ENCODE measurements at regions not wholly inside any gene's neighbourhood (a gene's known extent, or its start where the extent isn't known, plus 50 kb on each side); places are given as distances from the start of the nearest gene placed in this dataset.

- H3K36me3 ChIP-seq = no peaks in the 10 kb centered on the region
- DNase-seq = no peak
- H3K27me3 ChIP-seq = no peaks in the 10 kb centered on the region
- no peak overlapping the region for H3K4me3 ChIP-seq
- no peaks in the 10 kb centered on the region for H3K9me3 ChIP-seq
Observed at GRCh38 chr5:148932355-148932935, 106.0 kb downstream of the ADRB2 start.

GRCh38 chr5:148933903-148934432 lies 107.6 kb downstream of the ADRB2 start:
- no peaks in the 10 kb centered on the region for H3K36me3 ChIP-seq
- H3K4me3 ChIP-seq = no peak overlapping the region
- DNase-seq = no peak
- H3K9me3 ChIP-seq = no peaks in the 10 kb centered on the region; the same call in 1 of the 2 replicates
- H3K27me3 ChIP-seq = no peaks in the 10 kb centered on the region

- no peak overlapping the region for H3K4me3 ChIP-seq
- no peaks in the 10 kb centered on the region; the same call in 1 of the 2 replicates for H3K9me3 ChIP-seq
- H3K27me3 ChIP-seq = no peaks in the 10 kb centered on the region
- no peak for DNase-seq
- no peaks in the 10 kb centered on the region for H3K36me3 ChIP-seq
Observed at GRCh38 chr5:148934895-148935400, 108.5 kb downstream of the ADRB2 start.

- Histone ChIP-seq H3K27me3 (no peaks in the 10 kb centered on the region), H3K9me3 (peaks cover 6% of the 10 kb centered on the region; the same call in 1 of the 2 replicates), H3K36me3 (no peaks in the 10 kb centered on the region), H3K4me3 (no peak overlapping the region)
- DNase-seq = peak; percentile 56
Observed at GRCh38 chr5:148937239-148937638, 110.8 kb downstream of the ADRB2 start.

GRCh38 chr5:148937830-148938521 lies 111.6 kb downstream of the ADRB2 start:
- Histone ChIP-seq H3K36me3 (no peaks in the 10 kb centered on the region), H3K4me3 (no peak overlapping the region), H3K27me3 (no peaks in the 10 kb centered on the region), H3K9me3 (peaks cover 6% of the 10 kb centered on the region; the same call in 1 of the 2 replicates)
- DNase-seq = no peak

- Histone ChIP-seq H3K27me3 (no peaks in the 10 kb centered on the region), H3K4me3 (no peak overlapping the region), H3K36me3 (no peaks in the 10 kb centered on the region), H3K9me3 (peaks cover 6% of the 10 kb centered on the region; the same call in 1 of the 2 replicates)
- DNase-seq = no peak
Observed at GRCh38 chr5:148938522-148938882, 112.1 kb downstream of the ADRB2 start.

- no peak overlapping the region for H3K4me3 ChIP-seq
- no peak for DNase-seq
- peaks cover 9% of the 10 kb centered on the region for H3K9me3 ChIP-seq
- H3K36me3 ChIP-seq = no peaks in the 10 kb centered on the region
- H3K27me3 ChIP-seq = no peaks in the 10 kb centered on the region
Observed at GRCh38 chr5:148939676-148940075, 113.3 kb downstream of the ADRB2 start.

GRCh38 chr5:148941810-148942209 lies 115.4 kb downstream of the ADRB2 start:
- Histone ChIP-seq H3K27me3 (no peaks in the 10 kb centered on the region), H3K36me3 (no peaks in the 10 kb centered on the region), H3K4me3 (no peak overlapping the region), H3K9me3 (peaks cover 10% of the 10 kb centered on the region)
- no peak for DNase-seq

GRCh38 chr5:148949841-148950470 lies 112.9 kb downstream of the SH3TC2 start:
- DNase-seq = peak; percentile 96
- Histone ChIP-seq H3K27me3 (no peaks in the 10 kb centered on the region), H3K36me3 (no peaks in the 10 kb centered on the region)

GRCh38 chr5:148950471-148950863 lies 112.4 kb downstream of the SH3TC2 start:
- Histone ChIP-seq H3K27me3 (no peaks in the 10 kb centered on the region), H3K9me3 (0 out of 2 replicates have a peak, but pooled peaks cover 4% of the 10 kb centered on the region), H3K36me3 (no peaks in the 10 kb centered on the region), H3K4me3 (no peak overlapping the region)
- DNase-seq = no peak

More at GRCh38 chr5:148949841-148950470, 112.9 kb downstream of the SH3TC2 start:
- H3K4me3 ChIP-seq = no peak overlapping the region
- H3K9me3 ChIP-seq = 0 out of 2 replicates have a peak, but pooled peaks cover 4% of the 10 kb centered on the region

GRCh38 chr5:148950892-148951291 lies 112.0 kb downstream of the SH3TC2 start:
- no peaks in the 10 kb centered on the region for H3K27me3 ChIP-seq
- no peaks in the 10 kb centered on the region for H3K36me3 ChIP-seq
- 0 out of 2 replicates have a peak, but pooled peaks cover 4% of the 10 kb centered on the region for H3K9me3 ChIP-seq
- no peak overlapping the region for H3K4me3 ChIP-seq
- no peak for DNase-seq

GRCh38 chr5:148951612-148952011 lies 111.2 kb downstream of the SH3TC2 start:
- no peak overlapping the region for H3K4me3 ChIP-seq
- H3K27me3 ChIP-seq = no peaks in the 10 kb centered on the region
- no peaks in the 10 kb centered on the region for H3K36me3 ChIP-seq
- DNase-seq = no peak
- 0 out of 2 replicates have a peak, but pooled peaks cover 4% of the 10 kb centered on the region for H3K9me3 ChIP-seq

- Histone ChIP-seq H3K9me3 (0 out of 2 replicates have a peak, but pooled peaks cover 4% of the 10 kb centered on the region), H3K4me3 (no peak overlapping the region)
- no peak for DNase-seq
Observed at GRCh38 chr5:148952097-148952867, 110.6 kb downstream of the SH3TC2 start.

GRCh38 chr5:148953711-148954110 lies 109.2 kb downstream of the SH3TC2 start:
- DNase-seq = no peak
- Histone ChIP-seq H3K27me3 (no peaks in the 10 kb centered on the region), H3K36me3 (no peaks in the 10 kb centered on the region), H3K9me3 (0 out of 2 replicates have a peak, but pooled peaks cover 4% of the 10 kb centered on the region), H3K4me3 (no peak overlapping the region)

More at GRCh38 chr5:148952097-148952867, 110.6 kb downstream of the SH3TC2 start:
- Histone ChIP-seq H3K36me3 (no peaks in the 10 kb centered on the region), H3K27me3 (no peaks in the 10 kb centered on the region)
